ENCODE measurements at regions not wholly inside any gene's neighbourhood (a gene's known extent, or its start where the extent isn't known, plus 50 kb on each side); places are given as distances from the start of the nearest gene placed in this dataset.
A peak's percentile ranks its signal among the peaks of the same experiment; 100 is the strongest.
"Not testable (repeated sequence)": the region's sequence is repeated elsewhere in the genome, so short reads cannot be mapped to it uniquely, and the experiment has no call there.

- Histone ChIP-seq H3K27ac (ENCODE audit: low read depth, low read length) (no peak overlapping the region), H3K4me1 (ENCODE audit: control insufficient read depth, insufficient read depth, low read length) (no peaks in the 10 kb centered on the region), H3K4me3 (ENCODE audit: low read depth, low read length) (no peak overlapping the region), H3K9me3 (ENCODE audit: control insufficient read depth, insufficient read depth, low read length) (no peaks in the 10 kb centered on the region), H3K36me3 (ENCODE audit: control insufficient read depth, insufficient read depth, low read length) (no peaks in the 10 kb centered on the region), H3K27me3 (ENCODE audit: control insufficient read depth, insufficient read depth, low read length) (no peaks in the 10 kb centered on the region)
- 79% methylated on average over 14 of the region's 21 CpGs for WGBS (ENCODE audit: insufficient coverage)
- DNase-seq (ENCODE audit: low read depth in 4 of 6, low spot score in 6 of 6), result peak in 1 of 6 donors; percentile 11
Measured at GRCh38 chr15:96462768-96463750, 132.6 kb downstream of the NR2F2 start.

- Histone ChIP-seq H3K27ac (ENCODE audit: low read depth, low read length) (no peak overlapping the region), H3K4me3 (ENCODE audit: low read depth, low read length) (no peak overlapping the region), H3K9me3 (ENCODE audit: control insufficient read depth, insufficient read depth, low read length) (no peaks in the 10 kb centered on the region), H3K4me1 (ENCODE audit: control insufficient read depth, insufficient read depth, low read length) (no peaks in the 10 kb centered on the region), H3K36me3 (ENCODE audit: control insufficient read depth, insufficient read depth, low read length) (no peaks in the 10 kb centered on the region), H3K27me3 (ENCODE audit: control insufficient read depth, insufficient read depth, low read length) (no peaks in the 10 kb centered on the region)
- no CpG with 5 or more reads among the region's 4 CpGs for WGBS (ENCODE audit: insufficient coverage)
- DNase-seq (ENCODE audit: low read depth in 4 of 6, low spot score in 6 of 6), result no peak
Measured at GRCh38 chr15:96466389-96466947, 136.0 kb downstream of the NR2F2 start.

DNA sequence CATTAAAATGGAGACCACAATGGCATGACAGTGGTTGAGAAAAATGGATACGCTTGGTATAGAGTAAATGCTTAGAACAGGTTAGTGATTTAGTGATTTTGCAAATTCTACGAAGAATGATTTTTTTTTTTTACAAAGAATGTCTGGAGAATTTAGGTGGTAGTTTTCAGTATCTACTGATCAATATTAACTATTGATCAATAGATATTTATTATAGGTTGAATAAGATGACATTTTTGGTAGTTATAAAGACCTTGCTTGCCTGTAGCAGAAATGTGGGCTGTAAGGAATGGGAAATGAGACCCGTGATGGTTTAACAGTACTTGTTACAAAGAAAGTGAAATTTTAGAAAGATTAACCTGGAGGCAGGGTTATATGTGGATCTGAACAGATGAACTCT is 137.5 kb downstream of the NR2F2 start:
- Histone ChIP-seq H3K27ac (ENCODE audit: low read depth, low read length) (no peak overlapping the region), H3K4me1 (ENCODE audit: control insufficient read depth, insufficient read depth, low read length) (no peaks in the 10 kb centered on the region), H3K36me3 (ENCODE audit: control insufficient read depth, insufficient read depth, low read length) (no peaks in the 10 kb centered on the region), H3K4me3 (ENCODE audit: low read depth, low read length) (no peak overlapping the region), H3K9me3 (ENCODE audit: control insufficient read depth, insufficient read depth, low read length) (no peaks in the 10 kb centered on the region), H3K27me3 (ENCODE audit: control insufficient read depth, insufficient read depth, low read length) (no peaks in the 10 kb centered on the region)
- no peak for DNase-seq (ENCODE audit: low read depth in 4 of 6, low spot score in 6 of 6)
- WGBS (ENCODE audit: insufficient coverage), result 94% methylated on average over 1 of the region's 3 CpGs

- H3K36me3 ChIP-seq (ENCODE audit: control insufficient read depth, insufficient read depth, low read length), result no peaks in the 10 kb centered on the region
- H3K9me3 ChIP-seq (ENCODE audit: control insufficient read depth, insufficient read depth, low read length), result no peaks in the 10 kb centered on the region
- no peak for DNase-seq (ENCODE audit: low read depth in 4 of 6, low spot score in 6 of 6)
- WGBS (ENCODE audit: insufficient coverage), result 70% methylated on average over 2 of the region's 19 CpGs
- H3K27me3 ChIP-seq (ENCODE audit: control insufficient read depth, insufficient read depth, low read length), result no peaks in the 10 kb centered on the region
- no peak overlapping the region for H3K4me3 ChIP-seq (ENCODE audit: low read depth, low read length)
- no peaks in the 10 kb centered on the region for H3K4me1 ChIP-seq (ENCODE audit: control insufficient read depth, insufficient read depth, low read length)
- no peak overlapping the region for H3K27ac ChIP-seq (ENCODE audit: low read depth, low read length)
Measured at GRCh38 chr15:96470681-96471310, 140.3 kb downstream of the NR2F2 start.

DNA sequence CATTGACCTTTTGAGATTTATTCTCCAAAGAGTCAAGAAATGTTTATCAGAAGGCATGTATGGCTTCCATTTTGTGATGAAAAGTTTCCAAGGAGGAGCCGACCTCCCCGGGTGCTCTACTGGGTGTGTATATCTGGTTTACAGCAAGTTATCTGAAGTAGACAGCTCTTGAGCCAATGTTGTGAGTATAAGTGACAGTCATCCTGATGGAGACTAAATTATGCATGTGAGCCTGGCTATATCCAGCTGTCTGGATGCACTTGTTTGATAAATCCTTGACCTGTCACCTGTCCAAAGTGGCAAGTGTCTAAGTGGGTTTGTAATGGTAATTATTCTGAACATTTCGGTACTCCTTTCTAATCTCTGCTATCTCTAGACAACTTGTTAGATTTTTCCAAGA is 142.2 kb downstream of the NR2F2 start:
- Histone ChIP-seq H3K27ac (ENCODE audit: low read depth, low read length) (no peak overlapping the region), H3K4me1 (ENCODE audit: control insufficient read depth, insufficient read depth, low read length) (no peaks in the 10 kb centered on the region), H3K9me3 (ENCODE audit: control insufficient read depth, insufficient read depth, low read length) (peaks cover 2% of the 10 kb centered on the region), H3K27me3 (ENCODE audit: control insufficient read depth, insufficient read depth, low read length) (no peaks in the 10 kb centered on the region), H3K36me3 (ENCODE audit: control insufficient read depth, insufficient read depth, low read length) (no peaks in the 10 kb centered on the region), H3K4me3 (ENCODE audit: low read depth, low read length) (no peak overlapping the region)
- no peak for DNase-seq (ENCODE audit: low read depth in 4 of 6, low spot score in 6 of 6)
- WGBS (ENCODE audit: insufficient coverage), result 100% methylated on average over 2 of the region's 3 CpGs

- Histone ChIP-seq H3K9me3 (ENCODE audit: control insufficient read depth, insufficient read depth, low read length) (peaks cover 2% of the 10 kb centered on the region), H3K4me1 (ENCODE audit: control insufficient read depth, insufficient read depth, low read length) (no peaks in the 10 kb centered on the region), H3K4me3 (ENCODE audit: low read depth, low read length) (no peak overlapping the region), H3K27ac (ENCODE audit: low read depth, low read length) (no peak overlapping the region), H3K27me3 (ENCODE audit: control insufficient read depth, insufficient read depth, low read length) (no peaks in the 10 kb centered on the region), H3K36me3 (ENCODE audit: control insufficient read depth, insufficient read depth, low read length) (no peaks in the 10 kb centered on the region)
- 100% methylated on average over 3 of the region's 5 CpGs for WGBS (ENCODE audit: insufficient coverage)
- no peak for DNase-seq (ENCODE audit: low read depth in 4 of 6, low spot score in 6 of 6)
Measured at GRCh38 chr15:96473556-96473955, 143.1 kb downstream of the NR2F2 start.

DNA sequence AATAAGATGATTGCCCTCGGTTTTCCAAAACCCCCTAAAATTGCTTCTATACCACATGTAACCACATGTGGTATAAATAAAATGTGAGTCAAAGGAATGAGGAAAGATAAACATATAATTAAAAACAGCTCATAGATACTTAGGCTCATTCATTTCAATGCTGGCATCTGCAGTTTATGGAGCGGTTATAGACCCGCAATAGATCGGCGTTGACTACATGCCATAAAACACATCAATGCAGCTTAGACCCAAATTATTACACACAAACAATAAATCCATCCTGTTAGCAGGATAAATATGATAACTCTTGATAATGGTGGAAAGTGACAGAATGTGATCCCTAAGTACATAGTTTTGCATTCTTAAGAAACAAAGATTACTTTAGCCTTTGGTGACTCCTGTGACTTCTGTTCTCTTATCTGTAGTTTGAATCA is 143.7 kb downstream of the NR2F2 start:
- Histone ChIP-seq H3K36me3 (ENCODE audit: control insufficient read depth, insufficient read depth, low read length) (no peaks in the 10 kb centered on the region), H3K4me3 (ENCODE audit: low read depth, low read length) (no peak overlapping the region), H3K27me3 (ENCODE audit: control insufficient read depth, insufficient read depth, low read length) (no peaks in the 10 kb centered on the region), H3K4me1 (ENCODE audit: control insufficient read depth, insufficient read depth, low read length) (no peaks in the 10 kb centered on the region), H3K9me3 (ENCODE audit: control insufficient read depth, insufficient read depth, low read length) (peaks cover 2% of the 10 kb centered on the region), H3K27ac (ENCODE audit: low read depth, low read length) (no peak overlapping the region)
- DNase-seq (ENCODE audit: low read depth in 4 of 6, low spot score in 6 of 6), result no peak
- no CpG with 5 or more reads among the region's 5 CpGs for WGBS (ENCODE audit: insufficient coverage)

GRCh38 chr15:96477227-96477626 is 146.7 kb downstream of the NR2F2 start:
- H3K27me3 ChIP-seq (ENCODE audit: control insufficient read depth, insufficient read depth, low read length), result no peaks in the 10 kb centered on the region
- H3K4me3 ChIP-seq (ENCODE audit: low read depth, low read length), result no peak overlapping the region
- no peaks in the 10 kb centered on the region for H3K36me3 ChIP-seq (ENCODE audit: control insufficient read depth, insufficient read depth, low read length)
- H3K4me1 ChIP-seq (ENCODE audit: control insufficient read depth, insufficient read depth, low read length), result no peaks in the 10 kb centered on the region
- no CpG with 5 or more reads among the region's 3 CpGs for WGBS (ENCODE audit: insufficient coverage)
- peaks cover 2% of the 10 kb centered on the region for H3K9me3 ChIP-seq (ENCODE audit: control insufficient read depth, insufficient read depth, low read length)
- no peak for DNase-seq (ENCODE audit: low read depth in 4 of 6, low spot score in 6 of 6)
- no peak overlapping the region for H3K27ac ChIP-seq (ENCODE audit: low read depth, low read length)

DNA sequence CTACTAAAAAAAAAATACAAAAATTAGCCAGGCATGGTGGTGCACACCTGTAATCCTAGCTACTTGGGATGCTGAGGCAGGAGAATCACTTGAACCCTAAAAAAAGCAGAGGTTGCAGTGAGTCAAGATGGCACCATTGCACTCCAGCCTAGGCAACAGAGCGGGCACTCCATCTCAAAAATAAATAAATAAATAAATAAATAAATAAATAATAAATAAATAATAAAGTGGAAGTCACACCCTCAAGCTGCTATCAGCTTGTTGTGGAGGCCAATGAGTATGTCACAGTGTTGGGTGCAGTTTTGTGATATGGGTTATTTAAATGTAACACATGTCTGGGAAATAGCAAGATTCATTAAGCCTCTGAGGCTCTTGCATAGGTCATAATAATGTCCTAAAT is 153.9 kb downstream of the NR2F2 start:
- H3K27me3 ChIP-seq (ENCODE audit: control insufficient read depth, insufficient read depth, low read length); DNase-seq (ENCODE audit: low read depth in 4 of 6, low spot score in 6 of 6); H3K9me3 ChIP-seq (ENCODE audit: control insufficient read depth, insufficient read depth, low read length); H3K36me3 ChIP-seq (ENCODE audit: control insufficient read depth, insufficient read depth, low read length); H3K4me1 ChIP-seq (ENCODE audit: control insufficient read depth, insufficient read depth, low read length); H3K27ac ChIP-seq (ENCODE audit: low read depth, low read length); H3K4me3 ChIP-seq (ENCODE audit: low read depth, low read length): not testable (repeated sequence)
- no CpG with 5 or more reads among the region's 1 CpG for WGBS (ENCODE audit: insufficient coverage)

Measured in spinal cord (tissue), 9 donors.